ENCODE measurements at regions not wholly inside any gene's neighbourhood (a gene's known extent, or its start where the extent isn't known, plus 50 kb on each side); places are given as distances from the start of the nearest gene placed in this dataset.
A peak's percentile ranks its signal among the peaks of the same experiment; 100 is the strongest.

- TF ChIP-seq CTCF (IDR thresholded peaks at IDR 0.05; ENCODE audit: low read depth, low read length): no peak
- no peak for DNase-seq (ENCODE audit: extremely low read depth, low read depth)
These were observed 263.4 kb downstream of the OLFM3 start for GRCh38 chr1:101733340-101733739.

- peak; percentile 1 for DNase-seq (ENCODE audit: extremely low read depth, low read depth)
- TF ChIP-seq CTCF (IDR thresholded peaks at IDR 0.05; ENCODE audit: low read depth, low read length): no peak
These were observed 258.3 kb downstream of the OLFM3 start for GRCh38 chr1:101738475-101738874.

- no peak for TF ChIP-seq CTCF (IDR thresholded peaks at IDR 0.05; ENCODE audit: low read depth, low read length)
- no peak for DNase-seq (ENCODE audit: extremely low read depth, low read depth)
These were observed 257.6 kb downstream of the OLFM3 start for GRCh38 chr1:101739146-101739545.

GRCh38 chr1:101739826-101740330, 256.8 kb downstream of the OLFM3 start:
- TF ChIP-seq CTCF (IDR thresholded peaks at IDR 0.05; ENCODE audit: low read depth, low read length): no peak
- DNase-seq (ENCODE audit: extremely low read depth, low read depth): no peak

- no peak for DNase-seq (ENCODE audit: extremely low read depth, low read depth)
- no peak for TF ChIP-seq CTCF (IDR thresholded peaks at IDR 0.05; ENCODE audit: low read depth, low read length)
These were observed 254.8 kb downstream of the OLFM3 start for GRCh38 chr1:101741910-101742309.

- no peak for TF ChIP-seq CTCF (IDR thresholded peaks at IDR 0.05; ENCODE audit: low read depth, low read length)
- no peak for DNase-seq (ENCODE audit: extremely low read depth, low read depth)
These were observed 254.2 kb downstream of the OLFM3 start for GRCh38 chr1:101742509-101742908.

- no peak for DNase-seq (ENCODE audit: extremely low read depth, low read depth)
- TF ChIP-seq CTCF (IDR thresholded peaks at IDR 0.05; ENCODE audit: low read depth, low read length): no peak
These were observed 251.0 kb downstream of the OLFM3 start for GRCh38 chr1:101745551-101746270.

Measured in AG09319 (cell line).